Dermis blood vessel endothelial cell (primary cell): ENCODE measurements at regions not wholly inside any gene's neighbourhood (a gene's known extent, or its start where the extent isn't known, plus 50 kb on each side); places are given as distances from the start of the nearest gene placed in this dataset.

Experiments used
- DNase-seq: peaks from one replicate; pipeline ENCODE4 v3.0.0; 2010

DNA sequence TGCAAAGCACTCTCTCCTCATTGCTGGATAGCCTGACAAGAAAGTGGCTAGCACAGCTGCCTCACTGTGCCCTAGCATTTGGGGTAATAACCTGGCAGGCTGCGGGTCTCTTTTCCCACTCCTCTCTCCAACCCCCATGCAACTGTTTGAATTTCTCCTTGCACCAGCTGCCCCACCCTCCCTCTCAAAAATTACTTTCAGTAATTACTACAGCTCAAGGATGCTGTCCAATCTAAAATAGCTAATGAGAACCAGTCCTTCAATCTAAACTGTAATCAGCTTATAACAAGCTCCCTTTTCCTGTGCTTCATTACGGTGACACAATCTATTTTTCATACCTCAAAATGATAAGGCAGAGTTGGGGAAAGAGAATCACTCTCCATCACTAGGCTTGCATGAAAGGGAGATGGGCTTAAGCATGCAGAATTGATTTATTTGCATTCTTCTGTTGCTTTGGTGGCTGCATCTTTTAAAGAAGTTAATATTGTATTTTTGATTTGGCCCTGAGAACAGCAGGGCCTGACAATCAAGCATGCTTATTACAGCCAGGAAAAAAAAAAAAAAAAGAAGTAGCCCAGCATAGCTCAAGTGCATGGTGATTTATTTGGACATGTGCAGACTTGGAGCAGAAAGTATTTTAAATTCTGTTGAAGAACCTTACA, 881.8 kb downstream of the SLC4A3 start:
- no peak for DNase-seq

- DNase-seq = no peak
Measured at GRCh38 chr2:220509966-220510365, 882.5 kb downstream of the SLC4A3 start.

DNA sequence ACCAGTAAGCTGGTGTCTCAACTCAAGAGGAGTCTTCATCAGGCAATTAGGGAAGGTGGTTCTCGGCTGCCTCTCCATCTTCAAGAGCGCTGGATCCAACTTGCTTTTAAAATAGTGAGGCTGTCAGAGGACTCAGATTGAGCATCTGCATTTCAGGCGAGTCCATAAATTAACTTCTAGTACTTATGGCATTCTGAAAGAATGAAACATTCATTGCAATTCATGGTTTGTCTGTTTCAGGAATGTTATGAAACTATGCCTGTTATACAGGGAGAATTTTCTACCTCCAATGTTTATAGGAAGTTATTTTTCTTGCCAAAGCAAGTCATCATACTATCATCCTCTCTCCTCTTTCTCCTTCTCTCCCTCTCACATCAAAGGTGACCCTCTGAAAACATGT, 883.2 kb downstream of the SLC4A3 start:
- DNase-seq = no peak

DNA sequence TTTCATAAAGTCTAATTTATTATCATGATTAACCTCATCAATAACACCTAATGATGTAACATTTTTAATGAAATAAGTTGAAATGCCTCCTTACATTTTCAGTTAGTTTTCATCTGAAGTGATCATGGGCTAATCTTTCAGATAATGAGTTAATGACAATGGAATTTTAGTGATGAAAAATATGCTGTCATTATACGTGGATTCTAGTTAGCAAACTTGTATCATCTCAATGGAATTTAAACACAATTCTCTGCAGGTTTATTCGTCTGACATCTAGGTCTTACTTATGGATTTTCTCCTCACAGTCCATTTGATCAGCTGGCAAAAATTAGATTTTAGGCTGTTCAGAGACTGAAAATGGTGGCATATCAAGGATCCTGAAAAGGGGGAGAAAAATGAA, 885.0 kb downstream of the SLC4A3 start:
- DNase-seq = no peak

- DNase-seq = no peak
Measured at GRCh38 chr2:220513573-220514288, 886.3 kb downstream of the SLC4A3 start.

GRCh38 chr2:220521551-220521950, 894.1 kb downstream of the SLC4A3 start:
- DNase-seq = no peak

DNA sequence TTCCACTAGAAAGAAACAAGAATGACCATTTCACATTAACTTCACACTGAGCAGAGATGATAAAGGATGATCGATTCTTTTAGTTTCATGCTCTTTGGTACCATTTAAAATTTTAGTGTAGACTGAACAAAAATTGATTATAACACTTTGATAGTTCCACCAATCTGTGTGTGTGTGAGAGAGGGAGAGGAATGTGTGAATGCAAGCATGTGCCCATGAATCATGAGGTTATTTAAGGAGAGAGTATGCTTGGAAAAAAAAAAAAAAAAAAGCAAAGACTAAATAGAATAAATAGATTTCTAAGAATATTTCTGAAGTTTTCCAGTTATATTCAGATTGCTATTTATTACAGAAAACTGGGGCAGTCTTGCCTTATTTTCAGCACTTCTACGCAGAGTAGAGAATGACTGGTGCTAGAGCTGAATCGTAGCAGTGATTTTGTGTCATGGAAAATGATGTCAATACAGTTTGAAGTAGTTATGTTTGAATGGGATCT, 900.8 kb downstream of the SLC4A3 start:
- DNase-seq = no peak

DNA sequence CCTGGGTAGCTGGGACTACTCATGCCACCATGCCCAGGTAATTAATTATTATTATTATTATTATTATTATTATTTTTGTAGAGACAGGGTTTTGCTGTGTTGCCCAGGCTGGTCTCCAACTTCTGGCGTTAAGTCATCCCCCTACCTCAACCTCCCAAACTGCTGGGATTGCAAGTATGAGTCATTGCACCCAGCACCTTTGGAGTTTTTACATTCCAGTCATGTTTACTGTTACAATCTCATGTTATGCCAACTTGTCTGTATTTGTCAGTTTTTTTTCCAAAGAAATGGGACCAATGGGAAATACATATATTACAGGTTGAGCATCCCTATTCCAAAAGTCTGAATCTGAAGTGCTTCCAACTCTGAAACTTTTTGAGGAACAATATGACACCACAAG, 903.8 kb downstream of the SLC4A3 start:
- DNase-seq = no peak

GRCh38 chr2:220533485-220533884, 906.1 kb downstream of the SLC4A3 start:
- no peak for DNase-seq

DNA sequence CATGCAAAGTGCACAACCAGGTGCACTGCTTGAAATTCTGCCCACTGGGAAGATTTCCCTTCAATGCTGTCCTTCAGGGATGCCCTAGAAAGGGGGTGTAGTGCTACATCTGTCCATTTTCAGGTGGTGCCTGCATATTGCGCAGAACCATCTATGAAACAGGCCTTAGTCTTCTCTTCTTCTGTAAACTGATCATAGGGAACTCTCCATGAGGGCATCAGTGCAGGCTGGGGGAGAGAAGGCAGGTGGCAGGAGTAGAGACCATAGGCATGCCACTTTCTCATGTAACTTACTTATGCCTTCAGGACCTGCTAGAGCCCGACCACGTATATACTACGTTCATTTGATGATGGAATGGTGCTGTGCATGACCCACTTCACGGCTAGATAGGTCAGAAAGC, 912.1 kb downstream of the SLC4A3 start:
- no peak for DNase-seq

DNA sequence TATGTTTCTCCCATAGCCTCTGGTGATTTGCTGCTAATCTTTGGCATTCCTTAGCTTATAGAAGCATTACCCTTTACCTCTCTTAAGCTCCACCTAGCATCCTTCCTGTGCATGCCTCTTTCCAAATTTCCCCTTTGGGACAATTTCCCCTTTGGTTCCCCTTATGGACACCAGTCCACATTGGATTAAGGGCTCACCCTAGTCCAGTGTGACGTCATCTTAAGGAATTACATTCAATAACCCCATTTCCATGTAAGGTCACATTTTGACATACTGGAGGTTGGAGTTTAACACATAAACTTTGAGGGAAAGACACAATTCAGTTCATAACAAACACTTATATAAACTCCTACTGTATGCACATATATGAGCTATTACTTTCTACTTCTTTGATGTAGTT, 916.6 kb downstream of the SLC4A3 start:
- no peak for DNase-seq

GRCh38 chr2:220550995-220551700, 923.7 kb downstream of the SLC4A3 start:
- no peak for DNase-seq

DNA sequence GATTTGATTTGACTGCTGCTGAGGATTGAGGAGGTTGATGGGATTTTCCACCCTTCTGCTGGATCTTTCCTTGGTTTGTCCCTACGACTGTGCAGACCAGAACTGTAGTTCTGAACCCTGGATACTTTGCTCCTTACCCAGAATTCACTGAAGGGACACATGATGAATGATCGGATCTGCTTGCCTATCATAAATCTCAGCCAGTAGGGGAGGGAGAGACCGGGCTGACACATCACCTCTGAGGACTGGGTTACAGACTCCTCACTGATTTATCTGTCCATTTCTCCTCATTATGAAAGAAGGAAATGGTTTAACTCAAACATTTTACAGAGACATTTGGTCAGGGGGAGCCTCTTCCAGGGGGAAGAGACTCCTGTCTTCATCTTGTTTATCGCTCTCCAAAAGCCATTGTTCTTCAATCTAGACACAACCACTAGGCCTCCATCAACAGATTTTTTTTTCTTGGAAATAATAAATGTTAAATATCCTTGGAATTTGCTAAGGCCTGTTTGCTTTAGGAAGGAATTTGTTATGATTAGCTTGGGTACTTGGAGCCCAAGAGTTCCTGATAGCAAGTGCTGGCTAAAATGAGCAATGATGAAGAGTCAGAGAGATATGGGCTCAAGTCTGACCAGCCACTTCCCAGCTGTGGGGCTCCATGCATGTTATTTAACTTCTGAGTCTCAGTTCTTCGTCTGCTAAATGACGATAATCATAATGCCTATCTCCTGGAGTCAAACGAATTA, 925.5 kb downstream of the SLC4A3 start:
- no peak for DNase-seq

GRCh38 chr2:220555961-220556630, 928.7 kb downstream of the SLC4A3 start:
- no peak for DNase-seq

- no peak for DNase-seq
Measured at GRCh38 chr2:220556658-220557057, 929.2 kb downstream of the SLC4A3 start.

DNA sequence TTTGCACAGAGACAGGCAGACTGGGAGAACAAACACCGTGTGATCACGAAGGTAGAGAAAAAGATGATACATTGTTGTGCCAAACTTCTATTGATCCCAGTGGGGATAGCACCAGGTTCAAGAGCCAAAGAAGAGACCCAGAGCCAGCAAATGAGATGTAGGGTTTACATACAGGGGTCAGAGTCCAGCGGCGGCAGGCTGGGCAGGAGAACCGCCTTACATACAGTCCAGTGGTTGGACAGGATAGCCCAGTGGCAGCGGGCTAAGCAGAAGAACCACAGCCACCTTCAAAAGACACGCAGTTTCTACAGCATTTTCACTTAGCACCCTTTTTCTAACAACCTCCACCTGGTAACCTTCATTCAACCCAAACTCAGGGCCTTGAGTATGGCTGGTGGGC, 932.8 kb downstream of the SLC4A3 start:
- DNase-seq = no peak

DNA sequence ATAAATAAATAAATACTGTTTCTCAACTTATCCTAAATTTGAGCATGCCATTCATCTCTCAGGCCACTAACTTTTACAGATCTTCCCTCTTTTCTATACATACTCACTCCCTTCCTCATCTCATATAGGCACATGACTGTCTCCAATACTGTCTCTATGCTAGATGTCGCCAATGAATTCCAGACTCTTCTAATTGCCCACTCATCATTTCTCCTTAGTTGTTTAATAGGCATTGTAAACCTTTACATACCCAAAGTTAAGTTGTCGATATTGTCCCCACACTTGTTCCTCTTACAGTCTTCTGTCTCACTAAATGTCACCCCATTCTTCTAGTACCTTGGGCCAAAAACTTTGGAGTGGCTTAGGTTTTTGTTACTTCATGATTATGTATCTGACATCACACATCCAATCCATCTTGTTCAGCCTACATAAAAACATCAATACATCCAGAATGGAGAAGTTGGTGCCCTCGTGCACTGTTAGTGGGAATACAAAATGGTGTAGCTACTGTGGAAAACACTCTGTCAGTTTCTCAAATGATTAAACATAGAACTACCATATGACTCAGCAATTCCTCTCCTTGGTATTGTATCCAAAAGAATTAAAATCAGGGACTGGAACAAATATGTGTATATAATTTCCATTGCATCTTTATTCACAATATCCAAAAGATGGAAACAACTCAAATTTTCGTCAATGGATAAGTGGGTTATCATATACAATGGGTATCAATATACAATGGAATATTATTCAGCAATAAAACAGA, 935.1 kb downstream of the SLC4A3 start:
- DNase-seq = no peak

GRCh38 chr2:220568296-220568695, 940.9 kb downstream of the SLC4A3 start:
- DNase-seq = no peak

DNA sequence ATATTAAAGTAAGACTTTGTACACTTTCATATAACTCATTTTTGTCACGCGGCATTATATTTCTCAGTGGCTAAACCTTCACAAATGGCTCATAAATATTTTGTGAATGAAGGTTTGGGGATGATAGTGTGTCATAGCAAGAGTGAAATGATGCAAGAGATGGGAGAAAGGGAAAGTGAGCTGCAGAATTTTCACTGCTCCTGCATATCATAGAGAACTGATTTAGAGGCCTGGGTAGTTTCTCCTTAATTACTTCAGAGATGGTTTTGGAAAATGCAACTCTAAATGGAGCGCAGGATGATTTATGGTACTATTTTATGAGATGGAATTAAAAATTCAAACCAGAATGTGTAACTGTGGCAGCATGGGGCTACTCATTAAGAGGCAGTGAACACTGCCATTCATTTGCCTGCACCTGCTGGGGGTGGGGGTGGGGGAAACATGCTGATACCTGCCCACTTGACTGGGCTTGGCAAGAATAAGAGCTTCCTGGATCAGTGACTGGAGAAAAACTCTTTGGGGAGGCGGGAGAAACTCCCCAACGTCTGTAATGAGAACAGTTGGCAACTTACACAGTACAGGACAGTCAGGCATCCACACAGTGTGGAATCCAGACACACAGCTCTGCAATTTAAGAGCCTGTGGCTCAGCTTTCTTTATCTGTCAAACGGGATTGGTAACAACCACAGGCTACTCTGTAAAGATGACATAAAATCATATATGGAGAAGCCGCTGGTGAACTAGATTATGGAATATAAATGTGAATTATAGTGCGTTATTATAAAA, 941.9 kb downstream of the SLC4A3 start:
- no peak for DNase-seq

GRCh38 chr2:220572385-220572784, 945.0 kb downstream of the SLC4A3 start:
- no peak for DNase-seq

DNA sequence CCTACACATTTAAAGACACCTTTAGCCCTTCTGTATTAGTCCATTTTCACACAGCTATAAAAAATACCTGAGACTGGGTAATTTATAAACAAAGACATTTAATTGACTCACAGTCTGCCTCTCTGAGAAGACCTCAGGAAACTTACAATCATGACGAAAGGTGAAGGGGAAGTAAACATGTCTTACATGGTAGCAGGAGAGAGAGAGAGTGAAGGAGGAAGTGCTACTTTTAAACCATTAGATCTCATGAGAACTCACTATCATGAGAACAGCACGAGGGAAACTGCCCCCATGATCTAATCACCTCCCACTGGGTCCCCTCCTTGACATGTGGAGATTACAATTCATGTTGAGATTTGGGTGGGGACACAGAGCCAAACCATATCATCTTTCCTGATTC, 946.6 kb downstream of the SLC4A3 start:
- no peak for DNase-seq
